ENCODE measurements at regions not wholly inside any gene's neighbourhood (a gene's known extent, or its start where the extent isn't known, plus 50 kb on each side); places are given as distances from the start of the nearest gene placed in this dataset.

GRCh38 chrX:143139681-143140080, 114.0 kb downstream of the SPANXN4 start:
- TF ChIP-seq CTCF (IDR thresholded peaks at IDR 0.05; ENCODE audit: insufficient read depth, low read depth, low read length) (no peak), EZH2 (IDR thresholded peaks at IDR 0.05; ENCODE audit: insufficient read depth, low read length) (no peak)
